ENCODE measurements at regions not wholly inside any gene's neighbourhood (a gene's known extent, or its start where the extent isn't known, plus 50 kb on each side); places are given as distances from the start of the nearest gene placed in this dataset.

DNA sequence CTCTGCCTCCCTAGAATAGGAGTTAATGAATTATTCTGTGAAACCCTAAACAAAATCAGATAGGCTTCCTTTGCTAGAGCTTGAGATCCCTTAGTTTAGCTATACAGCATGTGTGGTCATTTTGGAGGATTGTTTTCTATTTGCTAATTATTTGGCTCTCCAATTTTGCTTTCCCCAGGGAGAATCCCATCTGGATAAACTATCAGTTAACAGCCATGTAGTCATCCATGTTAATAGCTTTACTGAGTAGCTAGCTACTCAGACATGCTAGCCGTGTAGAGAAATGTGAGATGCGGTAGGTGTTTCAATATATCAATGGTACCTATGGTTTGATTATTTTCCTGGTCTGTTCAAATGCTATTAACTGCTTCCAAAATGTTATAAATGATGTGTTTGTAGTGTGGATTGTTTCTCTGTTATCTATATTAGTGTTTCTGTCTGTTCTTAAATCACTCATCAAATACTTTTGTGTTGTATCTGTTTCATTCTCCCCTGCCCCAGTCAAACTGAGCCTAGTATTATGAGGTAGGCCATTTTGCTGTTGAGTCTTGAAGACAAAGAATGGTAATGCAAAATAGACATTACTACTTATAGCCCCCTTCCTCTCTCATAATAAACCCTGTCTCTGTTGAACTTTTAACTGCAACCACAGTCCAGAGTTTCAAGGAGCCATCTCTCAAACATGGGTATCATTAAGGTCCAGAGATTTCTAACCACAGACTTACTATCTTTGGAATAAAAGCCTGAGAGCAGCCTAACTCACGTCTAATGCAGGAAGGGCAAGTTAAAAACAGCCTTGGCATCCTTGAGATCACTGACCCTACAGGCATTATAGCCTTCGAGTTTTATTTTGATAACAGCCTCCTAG, 56.1 kb upstream of the GRAMD1B start:
- TF ChIP-seq, protein P1, sequence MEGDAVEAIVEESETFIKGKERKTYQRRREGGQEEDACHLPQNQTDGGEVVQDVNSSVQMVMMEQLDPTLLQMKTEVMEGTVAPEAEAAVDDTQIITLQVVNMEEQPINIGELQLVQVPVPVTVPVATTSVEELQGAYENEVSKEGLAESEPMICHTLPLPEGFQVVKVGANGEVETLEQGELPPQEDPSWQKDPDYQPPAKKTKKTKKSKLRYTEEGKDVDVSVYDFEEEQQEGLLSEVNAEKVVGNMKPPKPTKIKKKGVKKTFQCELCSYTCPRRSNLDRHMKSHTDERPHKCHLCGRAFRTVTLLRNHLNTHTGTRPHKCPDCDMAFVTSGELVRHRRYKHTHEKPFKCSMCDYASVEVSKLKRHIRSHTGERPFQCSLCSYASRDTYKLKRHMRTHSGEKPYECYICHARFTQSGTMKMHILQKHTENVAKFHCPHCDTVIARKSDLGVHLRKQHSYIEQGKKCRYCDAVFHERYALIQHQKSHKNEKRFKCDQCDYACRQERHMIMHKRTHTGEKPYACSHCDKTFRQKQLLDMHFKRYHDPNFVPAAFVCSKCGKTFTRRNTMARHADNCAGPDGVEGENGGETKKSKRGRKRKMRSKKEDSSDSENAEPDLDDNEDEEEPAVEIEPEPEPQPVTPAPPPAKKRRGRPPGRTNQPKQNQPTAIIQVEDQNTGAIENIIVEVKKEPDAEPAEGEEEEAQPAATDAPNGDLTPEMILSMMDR (IDR thresholded peaks at IDR 0.05): no peak
- TF ChIP-seq POLR2A (IDR thresholded peaks at IDR 0.05): no peak

All from thyroid gland (tissue), 4 donors.